ENCODE measurements at regions not wholly inside any gene's neighbourhood (a gene's known extent, or its start where the extent isn't known, plus 50 kb on each side); places are given as distances from the start of the nearest gene placed in this dataset.

GRCh38 chr12:75840994-75841355 is 190.6 kb downstream of the PHLDA1 start:
- TF ChIP-seq, protein P1, sequence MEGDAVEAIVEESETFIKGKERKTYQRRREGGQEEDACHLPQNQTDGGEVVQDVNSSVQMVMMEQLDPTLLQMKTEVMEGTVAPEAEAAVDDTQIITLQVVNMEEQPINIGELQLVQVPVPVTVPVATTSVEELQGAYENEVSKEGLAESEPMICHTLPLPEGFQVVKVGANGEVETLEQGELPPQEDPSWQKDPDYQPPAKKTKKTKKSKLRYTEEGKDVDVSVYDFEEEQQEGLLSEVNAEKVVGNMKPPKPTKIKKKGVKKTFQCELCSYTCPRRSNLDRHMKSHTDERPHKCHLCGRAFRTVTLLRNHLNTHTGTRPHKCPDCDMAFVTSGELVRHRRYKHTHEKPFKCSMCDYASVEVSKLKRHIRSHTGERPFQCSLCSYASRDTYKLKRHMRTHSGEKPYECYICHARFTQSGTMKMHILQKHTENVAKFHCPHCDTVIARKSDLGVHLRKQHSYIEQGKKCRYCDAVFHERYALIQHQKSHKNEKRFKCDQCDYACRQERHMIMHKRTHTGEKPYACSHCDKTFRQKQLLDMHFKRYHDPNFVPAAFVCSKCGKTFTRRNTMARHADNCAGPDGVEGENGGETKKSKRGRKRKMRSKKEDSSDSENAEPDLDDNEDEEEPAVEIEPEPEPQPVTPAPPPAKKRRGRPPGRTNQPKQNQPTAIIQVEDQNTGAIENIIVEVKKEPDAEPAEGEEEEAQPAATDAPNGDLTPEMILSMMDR (IDR thresholded peaks at IDR 0.05), result no peak
- Histone ChIP-seq H3K9me3 (no peaks in the 10 kb centered on the region), H3K4me1 (ENCODE audit: low read depth) (no peaks in the 10 kb centered on the region), H3K4me3 (no peak overlapping the region), H3K36me3 (ENCODE audit: low read depth) (no peaks in the 10 kb centered on the region)
- intact Hi-C loops (cut with DNase I, micrococcal nuclease), result no loop called here
- ATAC-seq (no peak), DNase-seq (no peak)

- DNase-seq (no peak), ATAC-seq (no peak)
- H3K9me3 ChIP-seq, result no peaks in the 10 kb centered on the region
- H3K4me3 ChIP-seq, result no peak overlapping the region
- intact Hi-C loops (cut with DNase I, micrococcal nuclease), result no loop called here
- TF ChIP-seq, protein P1 (IDR thresholded peaks at IDR 0.05), result no peak
- no peaks in the 10 kb centered on the region for H3K36me3 ChIP-seq (ENCODE audit: low read depth)
- no peaks in the 10 kb centered on the region for H3K4me1 ChIP-seq (ENCODE audit: low read depth)
Measured at GRCh38 chr12:75838309-75838708, 193.3 kb downstream of the PHLDA1 start.

DNA sequence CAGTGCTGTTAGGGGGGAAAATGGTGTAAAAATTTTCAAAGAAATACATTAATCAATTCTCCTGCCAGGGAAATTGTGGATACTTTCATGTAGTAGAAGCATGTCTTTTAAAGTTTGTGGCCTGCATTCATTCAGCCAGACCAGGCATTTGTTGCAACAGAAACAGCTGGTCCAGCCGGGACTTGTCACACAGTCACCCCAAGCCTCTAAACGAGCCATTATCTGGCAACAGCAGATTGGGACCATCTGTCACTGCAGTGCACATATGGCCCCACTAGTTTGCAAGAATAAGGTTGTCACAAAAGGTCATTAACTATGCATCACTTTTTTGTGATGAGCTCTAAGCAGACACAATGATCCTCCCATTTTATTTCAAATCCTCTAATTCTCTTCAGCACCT is 193.9 kb downstream of the PHLDA1 start:
- Histone ChIP-seq H3K9me3 (no peaks in the 10 kb centered on the region), H3K36me3 (ENCODE audit: low read depth) (no peaks in the 10 kb centered on the region), H3K4me1 (ENCODE audit: low read depth) (no peaks in the 10 kb centered on the region), H3K4me3 (no peak overlapping the region)
- TF ChIP-seq, protein P1 (IDR thresholded peaks at IDR 0.05), result no peak
- intact Hi-C loops (cut with DNase I, micrococcal nuclease), result no loop called here
- no peak for DNase-seq
- no peak for ATAC-seq

- Histone ChIP-seq H3K36me3 (ENCODE audit: low read depth) (no peaks in the 10 kb centered on the region), H3K4me3 (no peak overlapping the region), H3K4me1 (ENCODE audit: low read depth) (no peaks in the 10 kb centered on the region), H3K9me3 (no peaks in the 10 kb centered on the region)
- TF ChIP-seq, protein P1 (IDR thresholded peaks at IDR 0.05), result no peak
- DNase-seq (no peak), ATAC-seq (no peak)
- intact Hi-C loops (cut with DNase I, micrococcal nuclease), result no loop called here
Measured at GRCh38 chr12:75836533-75836932, 195.0 kb downstream of the PHLDA1 start.

GRCh38 chr12:75834591-75834990 is 197.0 kb downstream of the PHLDA1 start:
- TF ChIP-seq, protein P1 (IDR thresholded peaks at IDR 0.05), result no peak
- H3K4me1 ChIP-seq (ENCODE audit: low read depth), result no peaks in the 10 kb centered on the region
- intact Hi-C loops (cut with DNase I, micrococcal nuclease), result no loop called here
- no peak for ATAC-seq
- H3K9me3 ChIP-seq, result no peaks in the 10 kb centered on the region
- DNase-seq, result no peak
- H3K36me3 ChIP-seq (ENCODE audit: low read depth), result no peaks in the 10 kb centered on the region
- no peak overlapping the region for H3K4me3 ChIP-seq

DNA sequence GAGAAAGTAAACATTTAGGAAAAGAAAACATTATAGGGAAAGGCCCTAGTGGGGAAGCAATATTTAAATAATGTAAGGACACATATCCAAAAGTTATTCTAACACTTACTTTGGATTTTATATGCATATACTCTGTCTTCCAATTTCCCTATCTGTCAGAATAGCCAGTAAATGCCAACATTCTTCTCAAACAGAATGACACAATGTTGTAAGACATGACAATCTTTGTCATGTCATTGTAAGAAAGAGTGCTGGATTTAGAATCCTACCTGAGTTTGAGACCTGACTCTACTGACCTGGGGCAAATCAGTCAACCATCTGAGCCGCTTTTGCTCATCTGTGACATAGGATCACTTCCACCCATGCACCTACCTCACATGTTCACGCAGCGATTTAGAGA is 198.3 kb downstream of the PHLDA1 start:
- intact Hi-C loops (cut with DNase I, micrococcal nuclease), result no loop called here

More for the DNA sequence above, 198.3 kb downstream of the PHLDA1 start:
- H3K4me3 ChIP-seq, result no peak overlapping the region
- DNase-seq (no peak), ATAC-seq (no peak)
- no peaks in the 10 kb centered on the region for H3K36me3 ChIP-seq (ENCODE audit: low read depth)
- H3K4me1 ChIP-seq (ENCODE audit: low read depth), result no peaks in the 10 kb centered on the region
- TF ChIP-seq, protein P1 (IDR thresholded peaks at IDR 0.05), result no peak
- H3K9me3 ChIP-seq, result no peaks in the 10 kb centered on the region

Measured in mucosa of descending colon (tissue), 3 donors.